ENCODE measurements at regions not wholly inside any gene's neighbourhood (a gene's known extent, or its start where the extent isn't known, plus 50 kb on each side); places are given as distances from the start of the nearest gene placed in this dataset.

DNA sequence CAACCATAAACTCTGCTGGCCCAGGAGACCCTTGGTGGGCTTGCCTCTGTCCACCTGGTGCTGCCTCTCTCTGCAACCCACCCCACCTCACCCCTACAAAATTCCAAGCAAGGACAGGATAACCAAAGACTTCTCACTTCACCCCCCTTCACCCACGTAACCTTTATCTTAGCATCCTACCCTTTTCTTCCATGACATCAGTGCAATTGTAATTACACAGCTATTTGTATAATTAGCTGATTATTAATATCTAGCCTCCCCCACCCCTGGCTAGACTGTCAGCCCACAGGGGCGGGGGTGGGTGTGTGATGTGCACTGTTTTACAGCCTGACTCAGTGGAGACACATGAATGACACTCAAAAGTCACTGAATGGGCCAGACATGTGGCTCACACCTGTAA lies 262.2 kb downstream of the MRTFB start:
- no peak for ATAC-seq
- TF ChIP-seq CTCF (IDR thresholded peaks at IDR 0.05): no peak
- no peak for DNase-seq
- Histone ChIP-seq H3K27ac (no peak overlapping the region), H3K4me1 (no peaks in the 10 kb centered on the region), H3K36me3 (no peaks in the 10 kb centered on the region), H3K27me3 (ENCODE audit: low read depth) (no peaks in the 10 kb centered on the region), H3K9me3 (no peaks in the 10 kb centered on the region), H3K4me3 (no peak overlapping the region)
- intact Hi-C loops (cut with DNase I): no loop called here

DNA sequence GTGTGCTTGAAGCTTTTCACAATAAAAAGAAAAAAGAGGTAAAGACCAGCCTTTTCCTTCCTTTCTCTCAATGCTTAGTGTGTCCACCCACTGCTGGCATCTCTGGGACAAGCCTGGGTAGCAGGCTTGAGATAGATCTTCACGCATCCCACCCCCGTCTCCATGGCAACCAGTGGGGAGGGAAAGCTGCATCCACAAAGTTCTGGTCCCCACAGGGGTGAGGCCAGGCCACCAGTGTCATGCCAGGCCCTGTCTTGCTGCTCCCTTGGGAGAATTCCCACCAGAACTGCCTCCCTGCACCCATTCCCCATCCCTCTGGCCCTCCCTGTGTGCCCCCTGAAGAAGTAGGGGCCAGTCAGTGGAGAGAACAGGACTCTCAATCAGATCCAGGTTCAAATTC lies 259.9 kb downstream of the MRTFB start:
- no peak for DNase-seq
- TF ChIP-seq CTCF (IDR thresholded peaks at IDR 0.05): no peak
- Histone ChIP-seq H3K4me3 (no peak overlapping the region), H3K36me3 (no peaks in the 10 kb centered on the region), H3K9me3 (no peaks in the 10 kb centered on the region), H3K4me1 (no peaks in the 10 kb centered on the region), H3K27me3 (ENCODE audit: low read depth) (no peaks in the 10 kb centered on the region), H3K27ac (no peak overlapping the region)
- ATAC-seq: no peak
- intact Hi-C loops (cut with DNase I): no loop called here

DNA sequence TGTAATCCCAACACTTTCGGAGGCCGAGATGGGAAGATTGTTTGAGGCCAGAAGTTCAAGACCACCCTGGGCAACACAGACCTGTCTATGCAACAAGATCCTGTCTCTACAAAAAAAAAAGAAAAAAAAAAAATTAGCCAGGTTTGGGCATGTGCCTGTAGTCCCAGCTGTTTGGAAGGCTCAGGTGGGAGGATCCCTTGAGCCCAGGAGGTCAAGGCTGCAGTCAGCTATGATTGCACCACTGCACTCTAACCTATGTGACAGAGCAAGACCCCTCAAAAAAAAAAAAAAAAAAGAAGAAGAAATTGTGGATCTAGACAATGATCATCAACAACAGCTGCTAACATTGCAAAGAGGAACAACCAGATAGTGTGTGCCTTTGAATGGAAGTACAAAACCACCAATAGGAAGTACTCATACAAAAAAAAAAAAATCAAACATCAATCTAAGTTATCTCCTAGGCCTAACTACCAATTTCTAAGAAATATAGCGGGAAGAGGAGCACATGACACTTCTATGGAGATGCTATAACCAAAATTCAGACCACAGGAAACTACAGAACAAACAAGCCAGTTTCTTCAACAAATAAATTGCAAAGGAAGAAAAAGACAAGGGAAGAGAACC lies 258.7 kb downstream of the MRTFB start:
- Histone ChIP-seq H3K9me3 (no peaks in the 10 kb centered on the region), H3K27me3 (ENCODE audit: low read depth) (peaks cover 4% of the 10 kb centered on the region), H3K27ac (no peak overlapping the region), H3K4me1 (no peaks in the 10 kb centered on the region), H3K36me3 (no peaks in the 10 kb centered on the region), H3K4me3 (no peak overlapping the region)
- DNase-seq (no peak), ATAC-seq (no peak)
- no peak for TF ChIP-seq CTCF (IDR thresholded peaks at IDR 0.05)
- intact Hi-C loops (cut with DNase I): no loop called here

- TF ChIP-seq CTCF (IDR thresholded peaks at IDR 0.05): no peak
- no peak overlapping the region for H3K27ac ChIP-seq
- H3K36me3 ChIP-seq: no peaks in the 10 kb centered on the region
- intact Hi-C loops (cut with DNase I): no loop called here
- peaks cover 4% of the 10 kb centered on the region for H3K27me3 ChIP-seq (ENCODE audit: low read depth)
- ATAC-seq (no peak), DNase-seq (no peak)
- no peaks in the 10 kb centered on the region for H3K4me1 ChIP-seq
- H3K9me3 ChIP-seq: no peaks in the 10 kb centered on the region
- no peak overlapping the region for H3K4me3 ChIP-seq
Measured at GRCh38 chr16:14325502-14326401, 254.6 kb downstream of the MRTFB start.

- Histone ChIP-seq H3K4me1 (no peaks in the 10 kb centered on the region), H3K36me3 (no peaks in the 10 kb centered on the region), H3K27me3 (ENCODE audit: low read depth) (peaks cover 4% of the 10 kb centered on the region), H3K27ac (no peak overlapping the region), H3K4me3 (no peak overlapping the region), H3K9me3 (no peaks in the 10 kb centered on the region)
- ATAC-seq (no peak), DNase-seq (no peak)
- intact Hi-C loops (cut with DNase I): no loop called here
- TF ChIP-seq CTCF (IDR thresholded peaks at IDR 0.05): no peak
Measured at GRCh38 chr16:14324581-14324980, 253.5 kb downstream of the MRTFB start.
